Epithelial cell of proximal tubule (primary cell): ENCODE measurements at regions not wholly inside any gene's neighbourhood (a gene's known extent, or its start where the extent isn't known, plus 50 kb on each side); places are given as distances from the start of the nearest gene placed in this dataset.

Experiments used
- DNase-seq: peaks from one replicate; pipeline ENCODE4 v3.0.0-alpha.2; 2011; ENCODE audit warnings: low read depth
- H3K4me3 ChIP-seq: 2 replicates; pipeline ENCODE4 v1.5.1; 2011; ENCODE audit warnings: low read depth, mild to moderate bottlenecking, low read length
- TF ChIP-seq, protein P1 (sequence below): conservative IDR thresholded peaks from 2 replicates; pipeline ENCODE4 v1.5.1; 2012; ENCODE audit warnings: low read depth, mild to moderate bottlenecking, low read length

DNA sequence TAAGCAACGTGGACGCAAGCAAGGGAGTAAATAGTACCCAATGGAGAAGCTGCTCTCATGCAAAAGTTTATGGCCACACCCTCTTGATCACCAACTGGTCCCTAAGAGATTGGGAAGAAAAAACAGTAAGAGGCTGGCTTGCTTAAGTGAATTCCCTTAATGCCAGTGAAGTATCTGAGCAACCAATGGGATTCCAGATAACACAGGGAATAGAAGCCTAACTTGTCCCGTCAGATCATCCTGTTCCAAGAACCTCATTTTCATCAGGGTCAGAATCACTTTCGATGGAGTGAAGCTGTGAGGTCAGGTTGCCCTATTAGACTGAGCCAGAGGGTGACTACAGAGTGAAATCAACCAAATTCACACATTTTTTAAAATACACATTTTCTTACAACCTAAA, 104.3 kb downstream of the CD47 start:
- DNase-seq: no peak
- TF ChIP-seq, protein P1, sequence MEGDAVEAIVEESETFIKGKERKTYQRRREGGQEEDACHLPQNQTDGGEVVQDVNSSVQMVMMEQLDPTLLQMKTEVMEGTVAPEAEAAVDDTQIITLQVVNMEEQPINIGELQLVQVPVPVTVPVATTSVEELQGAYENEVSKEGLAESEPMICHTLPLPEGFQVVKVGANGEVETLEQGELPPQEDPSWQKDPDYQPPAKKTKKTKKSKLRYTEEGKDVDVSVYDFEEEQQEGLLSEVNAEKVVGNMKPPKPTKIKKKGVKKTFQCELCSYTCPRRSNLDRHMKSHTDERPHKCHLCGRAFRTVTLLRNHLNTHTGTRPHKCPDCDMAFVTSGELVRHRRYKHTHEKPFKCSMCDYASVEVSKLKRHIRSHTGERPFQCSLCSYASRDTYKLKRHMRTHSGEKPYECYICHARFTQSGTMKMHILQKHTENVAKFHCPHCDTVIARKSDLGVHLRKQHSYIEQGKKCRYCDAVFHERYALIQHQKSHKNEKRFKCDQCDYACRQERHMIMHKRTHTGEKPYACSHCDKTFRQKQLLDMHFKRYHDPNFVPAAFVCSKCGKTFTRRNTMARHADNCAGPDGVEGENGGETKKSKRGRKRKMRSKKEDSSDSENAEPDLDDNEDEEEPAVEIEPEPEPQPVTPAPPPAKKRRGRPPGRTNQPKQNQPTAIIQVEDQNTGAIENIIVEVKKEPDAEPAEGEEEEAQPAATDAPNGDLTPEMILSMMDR: no peak
- no peak overlapping the region for H3K4me3 ChIP-seq

DNA sequence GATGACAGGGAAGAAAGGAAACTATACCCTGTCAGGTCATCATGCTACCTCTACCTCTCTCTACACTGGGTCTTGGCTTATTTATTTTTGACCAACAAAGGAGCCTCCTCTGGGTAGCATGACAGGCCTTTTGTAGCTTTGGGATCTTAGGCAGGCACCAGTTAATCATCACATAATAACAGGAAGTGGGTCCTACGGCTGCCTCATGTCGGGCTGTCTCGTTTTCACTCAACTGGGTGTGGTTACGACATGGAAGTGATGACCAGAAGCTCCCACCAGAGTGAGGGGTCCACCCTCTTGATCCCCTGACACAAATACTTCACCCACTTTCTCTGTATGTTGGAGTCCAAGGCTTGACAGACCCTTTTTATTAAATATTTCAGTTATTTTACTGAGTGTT, 105.3 kb downstream of the CD47 start:
- DNase-seq: no peak
- H3K4me3 ChIP-seq: no peak overlapping the region
- TF ChIP-seq, protein P1: no peak

DNA sequence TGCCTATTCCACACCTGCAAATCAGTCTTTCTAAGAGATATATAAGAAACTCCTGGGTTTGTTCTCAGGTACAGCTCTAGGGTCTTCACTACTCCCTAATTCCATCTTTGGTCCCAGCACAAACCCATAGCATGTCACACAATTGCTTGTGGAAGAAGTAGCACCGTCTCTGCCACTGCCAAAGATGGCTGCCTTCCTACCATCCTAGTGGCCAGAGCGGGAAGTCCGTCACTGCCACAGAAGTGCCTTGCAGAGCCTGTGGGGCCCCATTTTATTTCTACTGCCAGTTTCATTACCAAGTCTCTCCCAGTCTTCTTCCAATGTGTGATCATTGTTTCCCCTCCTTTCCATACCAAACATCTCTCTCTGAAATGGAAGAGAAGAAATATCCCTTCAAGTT, 107.6 kb downstream of the CD47 start:
- DNase-seq: no peak
- H3K4me3 ChIP-seq: no peak overlapping the region
- TF ChIP-seq, protein P1: peak; percentile 24

DNA sequence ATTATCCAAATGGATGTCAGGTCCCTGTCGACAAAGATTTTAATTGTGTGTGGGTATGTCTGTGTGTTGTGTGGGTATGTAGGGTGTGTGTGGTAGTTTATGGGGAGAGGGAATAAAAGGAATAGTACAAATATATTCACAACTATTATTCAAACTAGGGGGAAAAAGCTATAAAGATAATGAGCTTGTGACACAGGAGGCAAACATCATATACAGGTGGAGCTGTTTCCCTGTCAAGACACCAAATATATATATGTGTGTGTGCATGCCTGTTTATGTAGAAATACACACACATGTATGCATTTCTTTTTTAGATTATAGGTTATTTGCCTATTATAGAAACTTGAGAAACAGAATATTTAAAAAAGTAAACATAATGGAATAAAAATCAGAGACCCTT, 108.7 kb downstream of the CD47 start:
- TF ChIP-seq, protein P1: no peak

DNA sequence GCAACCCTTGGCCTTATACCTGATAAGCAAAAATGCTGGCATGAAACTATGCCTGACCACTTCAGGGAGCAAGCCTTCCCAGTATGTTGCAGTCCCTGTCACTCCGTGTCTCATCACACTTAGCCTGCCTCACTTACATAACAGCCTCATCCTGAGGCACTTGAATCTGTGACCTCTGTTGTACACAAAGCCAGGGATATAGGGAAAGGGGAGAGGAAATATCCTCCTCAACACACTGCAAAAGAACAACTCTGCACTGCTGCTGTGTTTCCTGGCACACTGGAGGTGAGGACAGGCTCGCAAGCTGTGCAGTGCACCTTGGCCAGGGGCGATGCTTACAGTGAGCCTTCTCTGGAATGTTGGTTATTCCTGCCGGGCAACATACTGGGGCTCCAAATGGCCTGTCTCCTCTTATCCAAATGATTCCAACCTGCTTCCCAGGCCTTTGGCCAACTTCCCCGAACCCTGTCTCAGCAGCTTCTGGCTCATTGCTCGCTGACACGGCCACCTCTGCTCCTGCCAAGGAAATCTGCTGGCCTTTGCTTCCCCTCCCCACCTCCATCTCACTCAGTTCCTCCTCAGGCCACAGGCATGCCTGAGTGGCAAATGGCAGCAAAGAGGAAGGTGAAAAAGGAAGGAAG, 109.2 kb downstream of the CD47 start:
- TF ChIP-seq, protein P1: no peak
- no peak for DNase-seq
- no peak overlapping the region for H3K4me3 ChIP-seq

More for the DNA sequence above, 108.7 kb downstream of the CD47 start:
- H3K4me3 ChIP-seq: no peak overlapping the region
- DNase-seq: no peak

DNA sequence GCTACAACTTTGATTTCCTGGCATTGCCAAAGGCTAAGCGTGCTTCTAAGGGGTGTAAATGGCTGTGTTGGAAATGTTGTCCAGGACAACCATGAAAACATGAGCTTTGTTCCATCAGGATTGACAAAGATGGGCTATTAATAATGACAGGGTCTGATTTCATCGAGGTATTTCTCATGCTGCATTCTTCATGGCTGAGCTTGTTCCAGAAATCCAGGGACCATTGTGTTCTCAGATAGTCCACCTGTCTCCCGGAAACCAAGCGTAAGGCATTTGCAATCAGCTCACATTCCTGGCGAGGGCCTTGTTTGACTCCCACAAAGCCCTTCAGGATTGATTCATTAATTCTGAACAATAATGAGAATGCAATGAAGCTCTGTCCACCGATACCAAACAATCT, 111.3 kb downstream of the CD47 start:
- TF ChIP-seq, protein P1: no peak
- DNase-seq: peak; percentile 75
- H3K4me3 ChIP-seq: no peak overlapping the region
